NT2/D1 (cell line): ENCODE measurements at regions not wholly inside any gene's neighbourhood (a gene's known extent, or its start where the extent isn't known, plus 50 kb on each side); places are given as distances from the start of the nearest gene placed in this dataset.

Experiments
- YY1 ChIP-seq: IDR thresholded peaks from 2 replicates; pipeline ENCODE4 v1.6.1; 2011; ENCODE audit not compliant: insufficient read length, insufficient read depth
- ZNF274 ChIP-seq: IDR thresholded peaks from 2 replicates; pipeline ENCODE4 v1.6.1; 2011; ENCODE audit warnings: mild to moderate bottlenecking, low read depth, low read length

DNA sequence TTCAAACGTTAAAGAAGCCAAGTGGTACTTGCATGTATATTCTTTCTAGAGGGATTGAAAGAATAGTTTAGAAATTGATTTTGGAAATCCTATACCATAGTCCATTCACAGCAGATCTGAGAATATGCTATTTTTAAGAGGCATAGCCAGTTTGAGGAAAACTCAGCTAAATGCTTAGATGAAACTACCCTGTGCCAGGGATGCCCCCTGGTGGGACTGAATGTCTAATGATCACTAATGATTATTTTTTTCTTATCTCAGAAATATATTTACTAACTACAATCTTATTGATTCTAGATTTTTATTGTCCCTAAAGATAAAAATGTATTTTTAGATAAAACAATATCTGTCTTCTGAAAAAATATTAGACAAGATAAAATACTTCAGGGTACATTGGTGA, 844.9 kb upstream of the PHF14 start:
- TF ChIP-seq YY1 (no peak), ZNF274 (no peak)
